ENCODE measurements at regions not wholly inside any gene's neighbourhood (a gene's known extent, or its start where the extent isn't known, plus 50 kb on each side); places are given as distances from the start of the nearest gene placed in this dataset.

DNA sequence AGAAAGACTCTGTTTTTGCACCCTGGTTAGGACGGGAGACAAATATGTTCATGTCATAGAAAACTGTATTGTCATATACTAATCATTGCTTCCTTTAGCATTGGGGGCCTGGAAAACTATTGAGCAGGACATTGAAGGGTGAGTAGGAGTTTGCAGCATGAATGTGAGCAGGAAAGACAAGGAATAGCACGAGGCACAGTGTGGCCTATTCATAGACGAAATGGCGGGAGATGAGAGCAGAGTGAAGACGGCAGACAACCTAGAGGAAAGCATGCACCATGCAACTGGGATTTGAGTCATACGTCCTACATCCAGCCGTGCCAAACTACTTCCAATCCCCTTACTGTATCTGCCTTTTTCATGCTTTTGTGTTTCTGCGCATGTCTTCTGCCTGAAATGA is 508.1 kb downstream of the NTRK3 start:
- TF ChIP-seq LEF1 (IDR thresholded peaks at IDR 0.05; ENCODE audit: borderline replicate concordance): no peak
- TF ChIP-seq FOXA1 (IDR thresholded peaks at IDR 0.05): no peak
- no peak for TF ChIP-seq SP1 (IDR thresholded peaks at IDR 0.05)
- TF ChIP-seq TARDBP (IDR thresholded peaks at IDR 0.05): no peak
- TF ChIP-seq ZNF384 (IDR thresholded peaks at IDR 0.05): no peak
- TF ChIP-seq ELF4 (IDR thresholded peaks at IDR 0.05): no peak
- TF ChIP-seq ARNT (IDR thresholded peaks at IDR 0.05): no peak
- TF ChIP-seq CTBP1 (IDR thresholded peaks at IDR 0.05; ENCODE audit: borderline replicate concordance): no peak
- TF ChIP-seq L3MBTL2 (conservative IDR thresholded peaks at IDR 0.05): no peak
- TF ChIP-seq FOXM1 (IDR thresholded peaks at IDR 0.05; ENCODE audit: borderline replicate concordance): no peak
- TF ChIP-seq SUZ12 (IDR thresholded peaks at IDR 0.05): no peak
- TF ChIP-seq BHLHE40 (IDR thresholded peaks at IDR 0.05; ENCODE audit: borderline replicate concordance): no peak
- no peak for TF ChIP-seq FOXK2 (IDR thresholded peaks at IDR 0.05)
- TF ChIP-seq NFRKB (IDR thresholded peaks at IDR 0.05): no peak
- POLR2A ChIA-PET: no interaction called here
- no peak for DNase-seq (ENCODE audit: extremely low spot score)
- CTCF ChIA-PET: no interaction called here

DNA sequence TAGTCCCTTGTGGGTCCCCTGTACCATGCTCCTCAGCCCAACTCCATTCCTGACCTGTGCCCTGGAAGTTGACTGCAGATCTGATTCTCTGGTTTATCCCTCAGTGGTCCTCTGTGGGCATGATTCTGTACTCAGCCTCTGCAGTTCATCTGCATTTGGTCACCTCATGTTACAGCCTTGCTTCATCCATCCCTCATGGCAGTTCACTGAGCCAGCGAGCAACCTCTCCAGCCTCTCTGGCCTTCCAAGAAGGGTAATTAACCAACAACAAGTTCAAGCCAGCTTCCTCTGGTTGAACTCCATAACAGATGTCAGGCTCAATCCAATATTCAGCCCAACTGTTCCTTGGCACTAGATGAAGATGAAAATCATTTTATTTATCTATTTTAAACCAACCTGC is 509.5 kb downstream of the NTRK3 start:
- TF ChIP-seq ELF4 (IDR thresholded peaks at IDR 0.05) (no peak), ARNT (IDR thresholded peaks at IDR 0.05) (no peak), LEF1 (IDR thresholded peaks at IDR 0.05; ENCODE audit: borderline replicate concordance) (no peak), ZNF384 (IDR thresholded peaks at IDR 0.05) (no peak), PKNOX1 (IDR thresholded peaks at IDR 0.05) (no peak), SUZ12 (IDR thresholded peaks at IDR 0.05) (no peak), FOXM1 (IDR thresholded peaks at IDR 0.05; ENCODE audit: borderline replicate concordance) (no peak), L3MBTL2 (conservative IDR thresholded peaks at IDR 0.05) (no peak), HDGF (IDR thresholded peaks at IDR 0.05; ENCODE audit: borderline replicate concordance) (no peak), CTBP1 (IDR thresholded peaks at IDR 0.05; ENCODE audit: borderline replicate concordance) (no peak), SP1 (IDR thresholded peaks at IDR 0.05) (no peak), FOXA1 (IDR thresholded peaks at IDR 0.05) (no peak), TARDBP (IDR thresholded peaks at IDR 0.05) (no peak), FOXK2 (IDR thresholded peaks at IDR 0.05) (no peak), NFRKB (IDR thresholded peaks at IDR 0.05) (no peak), BHLHE40 (IDR thresholded peaks at IDR 0.05; ENCODE audit: borderline replicate concordance) (no peak)
- DNase-seq (ENCODE audit: extremely low spot score): no peak
- ChIA-PET POLR2A (no interaction called here), CTCF (no interaction called here)

- no peak for TF ChIP-seq HDGF (IDR thresholded peaks at IDR 0.05; ENCODE audit: borderline replicate concordance)
- TF ChIP-seq ARNT (IDR thresholded peaks at IDR 0.05): no peak
- TF ChIP-seq SP1 (IDR thresholded peaks at IDR 0.05): no peak
- TF ChIP-seq L3MBTL2 (conservative IDR thresholded peaks at IDR 0.05): no peak
- TF ChIP-seq FOXM1 (IDR thresholded peaks at IDR 0.05; ENCODE audit: borderline replicate concordance): no peak
- TF ChIP-seq ELF4 (IDR thresholded peaks at IDR 0.05): no peak
- no peak for TF ChIP-seq NFRKB (IDR thresholded peaks at IDR 0.05)
- TF ChIP-seq FOXK2 (IDR thresholded peaks at IDR 0.05): no peak
- no peak for TF ChIP-seq FOXA1 (IDR thresholded peaks at IDR 0.05)
- TF ChIP-seq ZNF384 (IDR thresholded peaks at IDR 0.05): no peak
- no peak for TF ChIP-seq TARDBP (IDR thresholded peaks at IDR 0.05)
- no peak for TF ChIP-seq SUZ12 (IDR thresholded peaks at IDR 0.05)
- no peak for TF ChIP-seq LEF1 (IDR thresholded peaks at IDR 0.05; ENCODE audit: borderline replicate concordance)
- TF ChIP-seq BHLHE40 (IDR thresholded peaks at IDR 0.05; ENCODE audit: borderline replicate concordance): no peak
- no peak for TF ChIP-seq PKNOX1 (IDR thresholded peaks at IDR 0.05)
- ChIA-PET CTCF (no interaction called here), POLR2A (no interaction called here)
- DNase-seq (ENCODE audit: extremely low spot score): no peak
These were observed 510.2 kb downstream of the NTRK3 start for GRCh38 chr15:87746333-87746732.

- no peak for DNase-seq (ENCODE audit: extremely low spot score)
- CTCF ChIA-PET: no interaction called here
- POLR2A ChIA-PET: no interaction called here
- TF ChIP-seq TARDBP (IDR thresholded peaks at IDR 0.05) (no peak), PKNOX1 (IDR thresholded peaks at IDR 0.05) (no peak), ARNT (IDR thresholded peaks at IDR 0.05) (no peak), L3MBTL2 (conservative IDR thresholded peaks at IDR 0.05) (no peak), FOXA1 (IDR thresholded peaks at IDR 0.05) (no peak), LEF1 (IDR thresholded peaks at IDR 0.05; ENCODE audit: borderline replicate concordance) (no peak), NFRKB (IDR thresholded peaks at IDR 0.05) (no peak), HDGF (IDR thresholded peaks at IDR 0.05; ENCODE audit: borderline replicate concordance) (no peak), SUZ12 (IDR thresholded peaks at IDR 0.05) (no peak), ELF4 (IDR thresholded peaks at IDR 0.05) (no peak), ZNF384 (IDR thresholded peaks at IDR 0.05) (no peak), SP1 (IDR thresholded peaks at IDR 0.05) (no peak), FOXK2 (IDR thresholded peaks at IDR 0.05) (no peak), CTBP1 (IDR thresholded peaks at IDR 0.05; ENCODE audit: borderline replicate concordance) (no peak), BHLHE40 (IDR thresholded peaks at IDR 0.05; ENCODE audit: borderline replicate concordance) (no peak)
These were observed 511.7 kb downstream of the NTRK3 start for GRCh38 chr15:87744815-87745214.

DNA sequence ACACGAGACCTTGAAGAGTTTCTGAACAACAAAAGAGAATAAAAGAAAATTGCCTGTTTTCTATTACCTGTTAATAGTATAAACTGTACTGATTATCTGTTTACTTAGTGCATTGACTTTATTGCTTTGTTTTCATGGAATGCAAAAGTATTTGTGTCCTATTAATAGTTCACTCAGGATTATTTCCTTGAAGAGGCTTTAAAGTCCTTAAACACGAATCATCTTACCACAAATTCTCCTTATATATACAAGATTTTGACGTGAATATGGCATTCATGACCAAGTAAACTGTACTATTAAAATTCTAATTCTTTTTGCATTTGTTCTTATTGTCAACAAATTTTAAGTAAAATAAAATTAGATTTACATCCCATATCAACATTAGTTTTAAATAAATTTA is 513.0 kb downstream of the NTRK3 start:
- ChIA-PET POLR2A (no interaction called here), CTCF (no interaction called here)
- TF ChIP-seq BHLHE40 (IDR thresholded peaks at IDR 0.05; ENCODE audit: borderline replicate concordance) (no peak), PKNOX1 (IDR thresholded peaks at IDR 0.05) (no peak), NFRKB (IDR thresholded peaks at IDR 0.05) (no peak), SUZ12 (IDR thresholded peaks at IDR 0.05) (no peak), FOXK2 (IDR thresholded peaks at IDR 0.05) (no peak), ELF4 (IDR thresholded peaks at IDR 0.05) (no peak), CTBP1 (IDR thresholded peaks at IDR 0.05; ENCODE audit: borderline replicate concordance) (no peak), L3MBTL2 (conservative IDR thresholded peaks at IDR 0.05) (no peak), ZNF384 (IDR thresholded peaks at IDR 0.05) (no peak), LEF1 (IDR thresholded peaks at IDR 0.05; ENCODE audit: borderline replicate concordance) (no peak), TARDBP (IDR thresholded peaks at IDR 0.05) (no peak), FOXM1 (IDR thresholded peaks at IDR 0.05; ENCODE audit: borderline replicate concordance) (no peak), FOXA1 (IDR thresholded peaks at IDR 0.05) (no peak), ARNT (IDR thresholded peaks at IDR 0.05) (no peak), SP1 (IDR thresholded peaks at IDR 0.05) (no peak), HDGF (IDR thresholded peaks at IDR 0.05; ENCODE audit: borderline replicate concordance) (no peak)
- DNase-seq (ENCODE audit: extremely low spot score): no peak
